Stimulated activated CD4-positive, alpha-beta T cell treated with anti-CD3 and anti-CD28 coated beads, Interleukin-4, amount 100 ng/mL, for 48 hours (primary cell): ENCODE measurements at regions not wholly inside any gene's neighbourhood (a gene's known extent, or its start where the extent isn't known, plus 50 kb on each side); places are given as distances from the start of the nearest gene placed in this dataset.
A peak's percentile ranks its signal among the peaks of the same experiment; 100 is the strongest.

ENCODE experiments used
- DNase-seq, 2 donors: peaks; one replicate each; pipeline ENCODE4 v3.0.0-alpha.2; 2020; ENCODE audit warnings: low read depth in 2 of 2

- DNase-seq: no peak
Measured at GRCh38 chr2:12343141-12343540, 373.6 kb upstream of the TRIB2 start.

DNA sequence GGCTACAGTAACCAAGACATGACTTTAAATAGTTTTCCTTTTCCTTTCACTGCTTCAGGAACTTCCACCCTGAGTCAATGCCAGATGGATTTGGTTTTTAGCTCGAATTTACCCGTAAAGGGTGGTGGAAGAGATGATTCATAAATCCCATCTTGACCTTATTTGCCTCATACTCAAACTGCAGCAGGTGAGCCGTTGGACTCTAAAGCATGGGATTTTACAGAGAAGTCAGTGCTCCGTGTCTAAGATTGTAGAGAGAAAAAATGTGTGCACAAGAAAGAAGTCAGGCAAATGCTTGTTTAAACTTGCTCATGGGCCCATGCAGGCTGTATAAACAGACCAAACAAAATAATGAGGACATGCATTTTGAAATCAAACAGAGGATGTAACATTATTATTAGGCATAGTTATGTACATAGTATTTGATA lies 369.7 kb upstream of the TRIB2 start:
- DNase-seq: no peak

DNA sequence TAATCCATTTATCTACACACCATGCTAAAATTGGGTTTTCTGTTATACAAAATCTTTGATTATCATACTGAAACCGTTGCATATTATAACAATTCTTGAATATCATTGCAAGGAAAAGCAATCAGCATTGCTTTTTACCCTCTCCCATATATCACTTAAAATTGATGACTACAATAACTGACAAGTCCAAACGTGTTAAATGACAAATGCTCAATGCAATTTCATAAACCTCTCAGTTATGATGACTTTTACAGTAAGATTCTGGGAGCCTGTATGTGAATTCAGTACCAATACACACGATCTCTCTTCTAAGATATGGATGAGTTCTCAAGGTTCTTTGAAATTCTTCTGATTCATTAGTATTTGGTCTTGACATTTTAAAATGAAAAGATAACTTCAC lies 368.5 kb upstream of the TRIB2 start:
- DNase-seq: no peak

- DNase-seq: no peak
Measured at GRCh38 chr2:12350821-12351220, 365.9 kb upstream of the TRIB2 start.

DNA sequence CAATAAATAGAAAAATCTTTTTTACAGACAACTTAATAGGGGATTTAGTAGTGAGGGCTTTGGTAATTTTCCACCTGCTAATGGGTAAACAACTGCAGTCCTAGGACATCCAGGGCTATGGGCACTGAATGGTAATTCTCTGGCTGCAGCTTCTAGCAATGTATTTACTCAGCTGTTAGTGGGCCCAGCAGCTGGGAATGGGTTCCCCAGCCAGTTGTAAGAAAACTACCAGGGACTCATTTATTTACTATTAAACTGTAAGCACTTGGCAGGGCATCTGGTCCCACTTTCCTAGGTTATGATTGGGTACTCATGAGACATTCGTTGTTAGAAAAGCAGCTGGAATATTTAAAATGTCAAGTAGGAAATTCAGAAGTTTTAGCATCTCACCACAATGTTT lies 363.8 kb upstream of the TRIB2 start:
- no peak for DNase-seq

GRCh38 chr2:12361506-12361905 lies 355.2 kb upstream of the TRIB2 start:
- DNase-seq: no peak

DNA sequence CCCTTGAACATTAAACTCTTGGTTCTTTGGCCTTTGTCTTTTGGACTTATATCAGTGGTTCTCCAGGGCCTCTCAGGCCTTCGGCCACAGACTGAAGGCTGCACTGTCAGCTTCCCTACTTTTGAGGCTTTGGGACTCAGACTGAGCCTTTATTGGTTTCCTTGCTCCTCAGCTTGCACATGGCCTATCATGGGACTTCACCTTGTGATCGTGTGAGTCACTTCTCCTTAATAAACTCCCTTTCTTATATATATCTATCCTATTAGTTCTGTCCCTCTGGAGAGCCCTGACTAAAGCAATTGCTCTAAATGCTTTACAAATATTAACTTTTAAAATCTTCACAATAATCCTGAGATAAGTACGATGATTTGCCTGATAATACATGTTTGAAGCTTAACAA lies 353.6 kb upstream of the TRIB2 start:
- no peak for DNase-seq

- no peak for DNase-seq
Measured at GRCh38 chr2:12363569-12363968, 353.2 kb upstream of the TRIB2 start.

- no peak for DNase-seq
Measured at GRCh38 chr2:12369566-12369965, 347.2 kb upstream of the TRIB2 start.

DNA sequence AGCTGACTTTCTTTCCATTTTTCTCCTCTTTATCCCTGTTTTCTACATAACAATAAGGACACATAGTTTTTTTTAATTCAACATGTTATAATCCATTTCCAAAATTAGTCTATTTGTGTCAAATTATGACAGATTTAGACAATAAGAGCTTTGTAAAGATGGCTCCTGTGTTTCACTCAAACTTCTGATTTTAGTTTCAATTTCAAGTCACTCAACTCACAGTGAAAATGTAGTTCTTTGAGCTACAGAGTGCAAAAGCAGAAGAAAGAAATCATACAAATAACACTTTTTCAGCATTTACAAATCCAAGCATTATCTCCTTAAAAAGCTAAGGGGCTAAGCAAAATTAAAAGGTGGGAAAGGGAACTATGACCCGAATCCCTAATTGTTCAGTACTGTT lies 340.7 kb upstream of the TRIB2 start:
- DNase-seq: no peak

- DNase-seq: no peak
Measured at GRCh38 chr2:12379143-12379542, 337.6 kb upstream of the TRIB2 start.

- DNase-seq: no peak
Measured at GRCh38 chr2:12381543-12382325, 335.0 kb upstream of the TRIB2 start.

- no peak for DNase-seq
Measured at GRCh38 chr2:12382366-12382765, 334.4 kb upstream of the TRIB2 start.

- no peak for DNase-seq
Measured at GRCh38 chr2:12389344-12390045, 327.2 kb upstream of the TRIB2 start.

- no peak for DNase-seq
Measured at GRCh38 chr2:12391116-12391515, 325.6 kb upstream of the TRIB2 start.

GRCh38 chr2:12396699-12397098 lies 320.0 kb upstream of the TRIB2 start:
- DNase-seq: no peak

GRCh38 chr2:12397854-12398253 lies 318.9 kb upstream of the TRIB2 start:
- no peak for DNase-seq

DNA sequence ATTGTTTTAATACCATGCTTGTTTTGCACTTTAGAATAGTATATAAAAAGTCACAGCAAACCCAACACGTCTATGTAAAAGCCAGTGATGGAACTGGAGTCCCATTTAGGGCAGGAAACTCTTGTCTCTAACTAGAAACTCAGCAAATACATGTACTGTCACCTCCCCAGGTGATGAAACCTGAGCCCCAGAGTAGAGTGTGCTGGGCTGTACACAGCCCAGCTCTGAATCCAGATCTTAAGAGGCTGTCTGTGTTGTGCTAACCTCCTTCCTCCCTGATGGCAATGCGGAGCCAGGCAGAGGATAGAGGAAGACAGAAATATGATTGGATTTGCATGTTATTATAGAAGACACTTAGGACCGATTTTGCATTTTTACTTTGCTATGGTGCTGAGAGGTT lies 317.5 kb upstream of the TRIB2 start:
- no peak for DNase-seq

DNA sequence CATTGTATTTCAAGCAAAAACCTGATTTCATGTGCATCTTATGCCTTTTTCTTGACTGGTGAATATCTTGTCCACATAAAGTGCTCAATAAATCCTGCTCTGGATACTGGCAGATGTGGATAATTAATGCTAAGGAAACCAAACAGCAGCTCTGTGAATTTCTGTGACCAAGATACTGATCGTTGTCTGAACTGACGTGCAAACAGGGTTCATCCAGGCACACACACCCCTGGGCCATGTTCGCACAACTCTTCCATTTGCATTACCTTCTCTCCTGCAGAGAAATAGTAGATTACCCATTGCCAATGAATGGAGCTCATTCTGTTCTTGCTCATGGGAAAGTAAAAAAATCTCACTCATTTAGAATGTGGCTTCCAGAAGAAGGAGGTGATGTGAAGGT lies 316.2 kb upstream of the TRIB2 start:
- no peak for DNase-seq

DNA sequence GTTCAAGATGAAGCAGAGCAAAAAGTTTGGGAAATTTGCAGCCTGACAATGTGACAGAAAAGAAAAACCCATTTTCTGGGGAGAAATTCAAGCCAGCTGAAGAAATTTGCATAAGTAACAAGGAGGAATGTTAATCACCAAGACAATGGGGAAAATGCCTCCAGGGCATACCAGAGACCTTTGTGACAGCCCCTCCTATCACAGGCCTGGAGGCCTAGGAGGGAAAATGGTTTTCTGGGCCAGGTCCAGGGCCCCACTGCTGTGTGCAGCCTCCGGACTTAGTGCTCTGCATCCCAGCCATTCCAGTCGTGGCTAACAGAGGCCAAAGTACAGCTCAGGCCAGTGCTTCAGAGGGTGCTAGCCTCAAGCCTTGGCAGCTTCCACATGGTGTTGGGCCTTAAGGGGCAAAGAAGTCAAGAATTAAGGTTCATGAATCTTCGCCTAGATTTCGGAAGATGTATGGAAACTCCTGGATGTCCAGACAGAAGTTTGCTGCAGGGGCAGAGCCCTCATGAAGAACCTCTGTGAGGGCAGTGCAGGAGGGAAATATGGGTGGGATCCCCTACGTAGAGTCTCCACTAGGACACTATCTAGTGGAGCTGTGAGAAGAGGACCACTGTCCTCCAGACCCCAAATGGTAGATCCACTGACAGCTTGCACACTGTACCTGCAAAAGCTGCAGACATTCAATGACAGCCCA lies 314.1 kb upstream of the TRIB2 start:
- no peak for DNase-seq

DNA sequence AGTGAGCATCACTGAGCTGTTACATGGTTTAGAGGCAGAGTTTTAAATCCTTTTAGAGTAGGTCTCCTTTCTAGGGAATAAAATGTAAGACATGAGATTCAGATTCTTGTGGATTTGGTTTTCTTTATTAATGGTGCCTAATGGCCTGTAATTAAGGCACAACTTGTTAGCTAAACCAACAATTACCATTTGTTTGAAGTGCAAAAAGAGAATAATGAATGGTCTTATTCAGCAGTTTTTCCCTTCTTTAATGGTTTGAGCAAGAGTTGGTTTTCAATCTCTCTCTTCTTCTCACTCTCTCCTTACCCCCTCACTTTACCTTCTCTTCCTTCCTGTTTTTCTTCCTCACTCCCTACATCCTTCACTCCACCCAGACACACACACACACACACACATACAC lies 312.2 kb upstream of the TRIB2 start:
- DNase-seq: no peak

DNA sequence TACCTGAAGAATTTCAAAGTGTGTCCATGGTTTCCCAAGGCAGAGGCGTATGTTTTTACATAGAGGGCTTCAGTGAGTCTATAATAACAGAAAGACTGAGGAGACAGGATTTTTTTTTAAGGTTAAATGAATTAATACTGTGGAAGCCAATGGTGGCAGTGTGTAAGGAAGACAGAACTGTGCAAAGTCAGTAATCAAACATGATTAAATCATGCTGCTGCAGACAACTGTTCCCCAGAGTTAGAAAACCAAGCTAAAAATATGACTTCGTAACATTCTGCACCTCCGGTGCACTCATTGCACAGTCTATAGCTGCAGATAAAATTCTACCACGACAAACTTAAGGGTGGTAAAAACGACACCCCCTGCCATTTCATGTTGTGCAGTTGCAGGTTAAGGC lies 309.6 kb upstream of the TRIB2 start:
- no peak for DNase-seq

DNA sequence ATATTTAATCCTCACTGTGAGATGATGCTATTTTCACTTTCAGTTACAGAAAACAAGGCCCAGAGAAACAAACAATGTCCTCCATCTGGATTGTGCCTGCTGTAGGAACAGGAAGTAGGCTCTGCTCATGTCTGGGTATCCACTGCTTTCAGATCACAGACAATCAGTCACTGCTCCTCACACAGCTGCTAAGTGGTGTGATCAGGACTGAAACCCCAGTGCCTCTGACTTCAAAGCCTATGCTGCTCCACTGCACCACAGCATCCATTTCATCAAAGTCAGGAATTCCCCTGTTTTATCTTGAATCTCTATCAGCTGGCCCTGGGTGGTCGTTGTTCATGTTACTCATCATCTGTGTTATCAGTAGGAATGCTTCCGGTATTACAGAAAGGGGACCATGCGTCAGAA lies 303.8 kb upstream of the TRIB2 start:
- DNase-seq: peak in 1 of 2 donors; percentile 9
